Upper lobe of left lung (tissue), 4 donors: ENCODE measurements at regions not wholly inside any gene's neighbourhood (a gene's known extent, or its start where the extent isn't known, plus 50 kb on each side); places are given as distances from the start of the nearest gene placed in this dataset.

Experiments
- POLR2A ChIP-seq, 4 donors: fragments of 450-650 bp; IDR thresholded peaks; one replicate each; pipeline ENCODE4 v1.5.1; 2016 to 2017; ENCODE audit warnings: antibody characterized with exemption in 4 of 4, mild to moderate bottlenecking in 2 of 4
- TF ChIP-seq, protein P1 (sequence below), 6 experiments: fragments of 450-650 bp in 4 of 6; fragments of 200-600 bp in 2 of 6; sonication (generic) in 2 of 6; IDR thresholded peaks; one replicate each; pipeline ENCODE4 v1.5.1; 2016 to 2019; ENCODE audit warnings: antibody characterized with exemption in 6 of 6

DNA sequence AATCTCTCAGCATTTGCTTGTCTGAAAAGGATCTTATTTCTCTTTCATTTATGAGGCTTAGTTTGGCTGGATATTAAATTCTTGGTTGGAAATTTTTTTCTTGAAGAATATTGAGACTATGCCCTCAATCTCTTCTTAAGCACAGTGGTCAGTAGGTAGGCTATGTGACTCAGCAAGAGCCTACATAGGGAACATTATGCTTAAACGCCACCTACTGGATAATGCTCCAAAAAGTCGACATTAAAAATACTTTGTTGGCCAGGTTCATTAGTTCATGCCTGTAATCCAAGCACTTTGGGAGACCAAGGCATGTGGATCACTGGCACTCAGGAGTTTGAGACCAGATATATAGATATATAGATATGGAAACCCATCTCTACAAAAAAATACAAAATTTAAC, 678.0 kb upstream of the USP24 start:
- TF ChIP-seq POLR2A (IDR thresholded peaks at IDR 0.05): no peak
- TF ChIP-seq, protein P1, sequence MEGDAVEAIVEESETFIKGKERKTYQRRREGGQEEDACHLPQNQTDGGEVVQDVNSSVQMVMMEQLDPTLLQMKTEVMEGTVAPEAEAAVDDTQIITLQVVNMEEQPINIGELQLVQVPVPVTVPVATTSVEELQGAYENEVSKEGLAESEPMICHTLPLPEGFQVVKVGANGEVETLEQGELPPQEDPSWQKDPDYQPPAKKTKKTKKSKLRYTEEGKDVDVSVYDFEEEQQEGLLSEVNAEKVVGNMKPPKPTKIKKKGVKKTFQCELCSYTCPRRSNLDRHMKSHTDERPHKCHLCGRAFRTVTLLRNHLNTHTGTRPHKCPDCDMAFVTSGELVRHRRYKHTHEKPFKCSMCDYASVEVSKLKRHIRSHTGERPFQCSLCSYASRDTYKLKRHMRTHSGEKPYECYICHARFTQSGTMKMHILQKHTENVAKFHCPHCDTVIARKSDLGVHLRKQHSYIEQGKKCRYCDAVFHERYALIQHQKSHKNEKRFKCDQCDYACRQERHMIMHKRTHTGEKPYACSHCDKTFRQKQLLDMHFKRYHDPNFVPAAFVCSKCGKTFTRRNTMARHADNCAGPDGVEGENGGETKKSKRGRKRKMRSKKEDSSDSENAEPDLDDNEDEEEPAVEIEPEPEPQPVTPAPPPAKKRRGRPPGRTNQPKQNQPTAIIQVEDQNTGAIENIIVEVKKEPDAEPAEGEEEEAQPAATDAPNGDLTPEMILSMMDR (IDR thresholded peaks at IDR 0.05): peak in 2 of 6 experiments; percentile 26 to 34
